ENCODE measurements at regions not wholly inside any gene's neighbourhood (a gene's known extent, or its start where the extent isn't known, plus 50 kb on each side); places are given as distances from the start of the nearest gene placed in this dataset.

DNA sequence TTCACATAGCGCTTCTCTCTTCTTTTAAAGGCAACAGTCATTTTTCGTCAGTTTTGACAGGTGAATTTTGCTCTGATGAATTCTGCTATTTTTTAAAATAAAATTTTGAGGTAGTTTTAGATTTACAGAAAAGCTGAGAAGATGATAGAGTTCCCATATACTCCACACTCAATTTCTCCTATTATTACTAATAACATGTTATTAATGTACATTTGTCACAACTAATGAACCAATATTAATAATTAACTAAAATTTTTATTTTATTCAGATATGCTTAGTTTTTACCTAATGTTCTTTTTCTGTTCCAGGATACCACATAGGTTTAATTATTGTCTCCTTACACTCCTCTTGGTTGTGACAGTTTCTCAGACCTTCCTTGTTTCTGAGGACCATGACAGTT is 197.0 kb downstream of the ZC3H11B start:
- Histone ChIP-seq H3K27me3 (ENCODE audit: insufficient read depth, low read length) (no peaks in the 10 kb centered on the region), H2AFZ (ENCODE audit: low read depth, low read length, poor library complexity, severe bottlenecking) (no peak overlapping the region), H3K4me1 (ENCODE audit: control insufficient read depth in 1 of 2, insufficient read depth in 2 of 2, low read length in 2 of 2) (no peaks in the 10 kb centered on the region), H3K36me3 (ENCODE audit: control insufficient read depth in 1 of 2, insufficient read depth in 2 of 2, low read length in 2 of 2) (no peaks in the 10 kb centered on the region), H3K4me3 (replicated peaks in 1 of 2; ENCODE audit: low read depth in 1 of 2, low read length in 2 of 2) (no peak overlapping the region), H3K9me3 (ENCODE audit: control insufficient read depth in 1 of 2, insufficient read depth in 1 of 2, low read depth in 1 of 2, low read length in 2 of 2) (no peaks in the 10 kb centered on the region), H3K9me2 (ENCODE audit: insufficient read depth) (no peaks in the 10 kb centered on the region), H3K79me2 (ENCODE audit: insufficient read depth, low read length) (no peaks in the 10 kb centered on the region), H3K9ac (ENCODE audit: low read length) (no peak overlapping the region), H4K20me1 (ENCODE audit: insufficient read depth) (no peaks in the 10 kb centered on the region), H3K4me2 (ENCODE audit: low read length) (no peak overlapping the region), H3K27ac (ENCODE audit: low read depth, low read length) (no peak overlapping the region)
- ATAC-seq = no peak
- ChIA-PET CTCF (no interaction called here), RAD21 (ENCODE audit: low non-redundant PET in 1 of 2, low total read pairs in 2 of 2, uncharacterized antibody in 2 of 2, unreplicated experiment in 2 of 2) (no interaction called here), POLR2A (no interaction called here)
- TF ChIP-seq EZH2phosphoT487 (IDR thresholded peaks at IDR 0.05; ENCODE audit: borderline replicate concordance) = no peak
- TF ChIP-seq, protein P1, sequence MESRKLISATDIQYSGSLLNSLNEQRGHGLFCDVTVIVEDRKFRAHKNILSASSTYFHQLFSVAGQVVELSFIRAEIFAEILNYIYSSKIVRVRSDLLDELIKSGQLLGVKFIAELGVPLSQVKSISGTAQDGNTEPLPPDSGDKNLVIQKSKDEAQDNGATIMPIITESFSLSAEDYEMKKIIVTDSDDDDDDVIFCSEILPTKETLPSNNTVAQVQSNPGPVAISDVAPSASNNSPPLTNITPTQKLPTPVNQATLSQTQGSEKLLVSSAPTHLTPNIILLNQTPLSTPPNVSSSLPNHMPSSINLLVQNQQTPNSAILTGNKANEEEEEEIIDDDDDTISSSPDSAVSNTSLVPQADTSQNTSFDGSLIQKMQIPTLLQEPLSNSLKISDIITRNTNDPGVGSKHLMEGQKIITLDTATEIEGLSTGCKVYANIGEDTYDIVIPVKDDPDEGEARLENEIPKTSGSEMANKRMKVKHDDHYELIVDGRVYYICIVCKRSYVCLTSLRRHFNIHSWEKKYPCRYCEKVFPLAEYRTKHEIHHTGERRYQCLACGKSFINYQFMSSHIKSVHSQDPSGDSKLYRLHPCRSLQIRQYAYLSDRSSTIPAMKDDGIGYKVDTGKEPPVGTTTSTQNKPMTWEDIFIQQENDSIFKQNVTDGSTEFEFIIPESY (IDR thresholded peaks at IDR 0.05; ENCODE audit: extremely low read depth, insufficient replicate concordance, low read length) = no peak
- TF ChIP-seq, protein P2, sequence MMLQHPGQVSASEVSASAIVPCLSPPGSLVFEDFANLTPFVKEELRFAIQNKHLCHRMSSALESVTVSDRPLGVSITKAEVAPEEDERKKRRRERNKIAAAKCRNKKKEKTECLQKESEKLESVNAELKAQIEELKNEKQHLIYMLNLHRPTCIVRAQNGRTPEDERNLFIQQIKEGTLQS (IDR thresholded peaks at IDR 0.05) = no peak
- TF ChIP-seq EGR1 (IDR thresholded peaks at IDR 0.05; ENCODE audit: low read depth) = no peak
- TF ChIP-seq YY1 (IDR thresholded peaks at IDR 0.05; ENCODE audit: extremely low read depth, insufficient replicate concordance, low read depth, low read length) = no peak
- no peak for TF ChIP-seq CBX3 (IDR thresholded peaks at IDR 0.05; ENCODE audit: low read depth)
- TF ChIP-seq RAD21 (IDR thresholded peaks at IDR 0.05; ENCODE audit: low read depth) = no peak
- TF ChIP-seq JUND (IDR thresholded peaks at IDR 0.05) = no peak
- TF ChIP-seq ZFX (IDR thresholded peaks at IDR 0.05) = no peak
- TF ChIP-seq POLR2AphosphoS5 (IDR thresholded peaks at IDR 0.05; ENCODE audit: low read depth, low read length) = no peak
- TF ChIP-seq, protein P3, sequence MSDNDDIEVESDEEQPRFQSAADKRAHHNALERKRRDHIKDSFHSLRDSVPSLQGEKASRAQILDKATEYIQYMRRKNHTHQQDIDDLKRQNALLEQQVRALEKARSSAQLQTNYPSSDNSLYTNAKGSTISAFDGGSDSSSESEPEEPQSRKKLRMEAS (IDR thresholded peaks at IDR 0.05) = no peak
- no peak for TF ChIP-seq FOSL1 (IDR thresholded peaks at IDR 0.05; ENCODE audit: low read depth)
- TF ChIP-seq TCF7L2 (IDR thresholded peaks at IDR 0.05; ENCODE audit: borderline replicate concordance, extremely low read depth, insufficient read depth, insufficient read length) = no peak
- TF ChIP-seq, protein P4, sequence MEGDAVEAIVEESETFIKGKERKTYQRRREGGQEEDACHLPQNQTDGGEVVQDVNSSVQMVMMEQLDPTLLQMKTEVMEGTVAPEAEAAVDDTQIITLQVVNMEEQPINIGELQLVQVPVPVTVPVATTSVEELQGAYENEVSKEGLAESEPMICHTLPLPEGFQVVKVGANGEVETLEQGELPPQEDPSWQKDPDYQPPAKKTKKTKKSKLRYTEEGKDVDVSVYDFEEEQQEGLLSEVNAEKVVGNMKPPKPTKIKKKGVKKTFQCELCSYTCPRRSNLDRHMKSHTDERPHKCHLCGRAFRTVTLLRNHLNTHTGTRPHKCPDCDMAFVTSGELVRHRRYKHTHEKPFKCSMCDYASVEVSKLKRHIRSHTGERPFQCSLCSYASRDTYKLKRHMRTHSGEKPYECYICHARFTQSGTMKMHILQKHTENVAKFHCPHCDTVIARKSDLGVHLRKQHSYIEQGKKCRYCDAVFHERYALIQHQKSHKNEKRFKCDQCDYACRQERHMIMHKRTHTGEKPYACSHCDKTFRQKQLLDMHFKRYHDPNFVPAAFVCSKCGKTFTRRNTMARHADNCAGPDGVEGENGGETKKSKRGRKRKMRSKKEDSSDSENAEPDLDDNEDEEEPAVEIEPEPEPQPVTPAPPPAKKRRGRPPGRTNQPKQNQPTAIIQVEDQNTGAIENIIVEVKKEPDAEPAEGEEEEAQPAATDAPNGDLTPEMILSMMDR (IDR thresholded peaks at IDR 0.05 in 2 of 3, conservative IDR thresholded peaks at IDR 0.05 in 1 of 3; ENCODE audit: borderline replicate concordance in 1 of 3, insufficient read depth in 1 of 3, low read depth in 2 of 3, low read length in 2 of 3) = no peak
- TF ChIP-seq SRF (IDR thresholded peaks at IDR 0.05; ENCODE audit: low read depth) = no peak
- no peak for DNase-seq (ENCODE audit: low read depth, low spot score)
- BruUV-seq (replicated peaks) = no TSS peak
- intact Hi-C loops (cut with micrococcal nuclease) = loop anchor here (2.0 to 10.0 kb wide), 4 partner anchors 214 to 1159 kb away; no protein-coding TSS in a partner anchor

All from HCT116 (cell line).